H9 (cell line): ENCODE measurements at regions not wholly inside any gene's neighbourhood (a gene's known extent, or its start where the extent isn't known, plus 50 kb on each side); places are given as distances from the start of the nearest gene placed in this dataset.

ENCODE experiments used
- DNase-seq: peaks from one replicate; pipeline ENCODE4 v3.0.0-alpha.2; 2017
- H2AFZ ChIP-seq: one replicate; pipeline ENCODE4 v1.6.1; 2013; ENCODE audit warnings: mild to moderate bottlenecking, low read length, control low read depth, moderate library complexity
- H2AK5ac ChIP-seq: 2 replicates; pipeline ENCODE4 v1.6.1; 2013; ENCODE audit warnings: low read length, control low read depth, mixed read lengths; ENCODE audit not compliant: insufficient read length
- H2BK120ac ChIP-seq: one replicate; pipeline ENCODE4 v1.6.1; 2013; ENCODE audit warnings: low read depth, mild to moderate bottlenecking, low read length, control low read depth, inconsistent platforms; ENCODE audit not compliant: poor library complexity, severe bottlenecking
- H2BK12ac ChIP-seq: 2 replicates; pipeline ENCODE4 v1.6.1; 2013; ENCODE audit warnings: low read length, control low read depth, mixed read lengths, low read depth; ENCODE audit not compliant: insufficient read length
- H2BK15ac ChIP-seq: 2 replicates; pipeline ENCODE4 v1.6.1; 2013; ENCODE audit warnings: low read depth, low read length, control low read depth
- H2BK20ac ChIP-seq: one replicate; pipeline ENCODE4 v1.6.1; 2013; ENCODE audit warnings: low read depth, mild to moderate bottlenecking, low read length, control low read depth, inconsistent platforms; ENCODE audit not compliant: poor library complexity, severe bottlenecking
- H2BK5ac ChIP-seq: 2 replicates; pipeline ENCODE4 v1.6.1; 2013; ENCODE audit warnings: low read length, control low read depth, mixed read lengths; ENCODE audit not compliant: insufficient read length
- H3K14ac ChIP-seq: 2 replicates; pipeline ENCODE4 v1.6.1; 2013; ENCODE audit warnings: low read length, control low read depth; ENCODE audit not compliant: insufficient read depth
- H3K18ac ChIP-seq: 2 replicates; pipeline ENCODE4 v1.6.1; 2013; ENCODE audit warnings: low read depth, mild to moderate bottlenecking, mixed read lengths, low read length, control low read depth; ENCODE audit not compliant: insufficient read length
- H3K23ac ChIP-seq: 2 replicates; pipeline ENCODE4 v1.6.1; 2013; ENCODE audit warnings: low read length, control low read depth, mixed read lengths, low read depth; ENCODE audit not compliant: insufficient read length
- H3K23me2 ChIP-seq: 2 replicates; pipeline ENCODE4 v1.6.1; 2013; ENCODE audit warnings: low read depth, mild to moderate bottlenecking, mixed read lengths, low read length, control low read depth; ENCODE audit not compliant: insufficient read length, poor library complexity, severe bottlenecking
- H3K27ac ChIP-seq: 2 replicates; pipeline ENCODE4 v1.5.1; 2013; ENCODE audit warnings: low read length, control low read depth, mixed read lengths, low read depth; ENCODE audit not compliant: insufficient read length
- H3K27me3 ChIP-seq: 2 replicates; pipeline ENCODE4 v1.6.1; 2013; ENCODE audit warnings: low read length, control low read depth, inconsistent platforms; ENCODE audit not compliant: insufficient read depth
- H3K4ac ChIP-seq: 2 replicates; pipeline ENCODE4 v1.6.1; 2013; ENCODE audit warnings: low read depth, mild to moderate bottlenecking, control low read depth, inconsistent platforms, low read length, moderate library complexity
- H3K4me1 ChIP-seq: 2 replicates; pipeline ENCODE4 v1.6.1; 2013; ENCODE audit warnings: low read length, control low read depth, inconsistent platforms; ENCODE audit not compliant: insufficient read depth
- H3K4me2 ChIP-seq: 2 replicates; pipeline ENCODE4 v1.6.1; 2013; ENCODE audit warnings: low read length, control low read depth, mixed read lengths; ENCODE audit not compliant: insufficient read length, insufficient read depth
- H3K56ac ChIP-seq: 2 replicates; pipeline ENCODE4 v1.6.1; 2013; ENCODE audit warnings: low read depth, mild to moderate bottlenecking, mixed read lengths, low read length, control low read depth; ENCODE audit not compliant: insufficient read length
- H3K79me1 ChIP-seq: 2 replicates; pipeline ENCODE4 v1.6.1; 2013; ENCODE audit warnings: low read depth, mild to moderate bottlenecking, moderate library complexity, low read length, control low read depth, inconsistent platforms; ENCODE audit not compliant: insufficient read depth, poor library complexity, severe bottlenecking
- H3K79me2 ChIP-seq: 2 replicates; pipeline ENCODE4 v1.6.1; 2013; ENCODE audit warnings: low read length, control low read depth, inconsistent platforms; ENCODE audit not compliant: insufficient read depth
- H3K9ac ChIP-seq: 2 replicates; pipeline ENCODE4 v1.6.1; 2013; ENCODE audit warnings: low read length, control low read depth, mixed read lengths; ENCODE audit not compliant: insufficient read length; ENCODE audit errors: extremely low read depth
- H3K9me3 ChIP-seq: one replicate; pipeline ENCODE4 v1.6.1; 2013; ENCODE audit warnings: low read depth, low read length, inconsistent platforms; ENCODE audit not compliant: control insufficient read depth
- H3T11ph ChIP-seq: one replicate; pipeline ENCODE4 v1.6.1; 2013; ENCODE audit warnings: mild to moderate bottlenecking, low read length, control low read depth, inconsistent platforms
- H4K20me1 ChIP-seq: one replicate; pipeline ENCODE4 v1.6.1; 2013; ENCODE audit not compliant: control insufficient read depth, insufficient read length, insufficient read depth
- H4K5ac ChIP-seq: 2 replicates; pipeline ENCODE4 v1.6.1; 2013; ENCODE audit warnings: low read depth, mild to moderate bottlenecking, mixed read lengths, low read length, control low read depth; ENCODE audit not compliant: insufficient read length
- H4K8ac ChIP-seq: replicated peaks from 2 replicates; pipeline ENCODE4 v1.6.1; 2013; ENCODE audit warnings: low read length, control low read depth, mixed read lengths, low read depth; ENCODE audit not compliant: insufficient read length
- H4K91ac ChIP-seq: 2 replicates; pipeline ENCODE4 v1.6.1; 2013; ENCODE audit warnings: low read depth, mild to moderate bottlenecking, moderate library complexity, mixed read lengths, low read length, control low read depth; ENCODE audit not compliant: insufficient read length
- H3K27ac Mint-ChIP-seq, 3 experiments: 2 replicates in 2 of 3; 3 replicates in 1 of 3; pipeline ENCODE4 v1.8.0; 2020 to 2021; ENCODE audit warnings: mixed read lengths in 3 of 3, mild to moderate bottlenecking in 1 of 3, moderate library complexity in 1 of 3
- H3K27me3 Mint-ChIP-seq: 2 replicates; pipeline ENCODE4 v1.8.0; 2021; ENCODE audit warnings: low read depth, mild to moderate bottlenecking, moderate library complexity, mixed read lengths
- H3K36me3 Mint-ChIP-seq, 3 experiments: 2 replicates in 2 of 3; 3 replicates in 1 of 3; pipeline ENCODE4 v1.8.0; 2020 to 2021; ENCODE audit warnings: low read depth in 3 of 3, mixed read lengths in 3 of 3; ENCODE audit not compliant: insufficient read depth in 1 of 3
- H3K4me1 Mint-ChIP-seq, 2 experiments: 2 replicates each; pipeline ENCODE4 v1.8.0; 2020; ENCODE audit warnings: mixed read lengths in 2 of 2
- H3K4me3 Mint-ChIP-seq, 2 experiments: 2 replicates in 1 of 2; 3 replicates in 1 of 2; pipeline ENCODE4 v1.8.0; 2020 to 2021; ENCODE audit warnings: mild to moderate bottlenecking in 2 of 2, mixed read lengths in 2 of 2, moderate library complexity in 1 of 2
- H3K9me3 Mint-ChIP-seq, 2 experiments: 2 replicates in 1 of 2; 3 replicates in 1 of 2; pipeline ENCODE4 v1.8.0; 2020; ENCODE audit warnings: mild to moderate bottlenecking in 2 of 2, mixed read lengths in 2 of 2, moderate library complexity in 1 of 2
- CTCF ChIP-seq: fragments of 200-600 bp; sonication (generic); conservative IDR thresholded peaks from 3 replicates; pipeline ENCODE4 v1.8.0; 2021; ENCODE audit warnings: antibody characterized with exemption, mild to moderate bottlenecking
- WGBS: extraction: QIAGEN DNeasy Blood & Tissue Kit; methylation state at CpG from one replicate; pipeline ENCODE4 v1.1.7; 2013; ENCODE audit warnings: missing lambda C conversion rate, low lambda C conversion rate, mixed read lengths; ENCODE audit not compliant: insufficient read length; ENCODE audit errors: extremely low coverage; 5-methylcytosine and 5-hydroxymethylcytosine counted together

GRCh38 chr16:11464241-11464640, 119.0 kb downstream of the RMI2 start:
- Histone ChIP-seq H4K91ac (no peak overlapping the region), H2BK20ac (no peak overlapping the region), H3K9ac (no peak overlapping the region), H2BK120ac (no peak overlapping the region), H4K20me1 (no peaks in the 10 kb centered on the region), H3K4me2 (no peak overlapping the region), H3K56ac (no peak overlapping the region), H3T11ph (no peak overlapping the region), H4K8ac (no peak overlapping the region), H3K79me2 (no peaks in the 10 kb centered on the region), H3K4me1 (no peaks in the 10 kb centered on the region), H3K14ac (no peak overlapping the region), H3K4ac (no peak overlapping the region), H2BK5ac (no peak overlapping the region), H2BK12ac (no peak overlapping the region), H2AK5ac (no peak overlapping the region), H3K18ac (no peak overlapping the region), H2AFZ (no peak overlapping the region), H3K23ac (no peak overlapping the region), H3K79me1 (no peaks in the 10 kb centered on the region), H2BK15ac (no peak overlapping the region), H4K5ac (no peak overlapping the region), H3K23me2 (no peaks in the 10 kb centered on the region), H3K27ac (no peak overlapping the region), H3K9me3 (no peaks in the 10 kb centered on the region), H3K27me3 (no peaks in the 10 kb centered on the region)
- no peak for TF ChIP-seq CTCF
- peaks cover 2% of the 10 kb centered on the region for H3K27me3 Mint-ChIP-seq
- no peaks in the 10 kb centered on the region for H3K36me3 Mint-ChIP-seq
- no CpG with 5 or more reads among the region's 9 CpGs for WGBS
- no peak overlapping the region for H3K27ac Mint-ChIP-seq
- H3K4me1 Mint-ChIP-seq: no peaks in the 10 kb centered on the region
- H3K9me3 Mint-ChIP-seq: no peaks in the 10 kb centered on the region
- no peak overlapping the region for H3K4me3 Mint-ChIP-seq
- DNase-seq: no peak
